Keratinocyte (primary cell): ENCODE measurements at regions not wholly inside any gene's neighbourhood (a gene's known extent, or its start where the extent isn't known, plus 50 kb on each side); places are given as distances from the start of the nearest gene placed in this dataset.

ENCODE experiments used
- CTCF ChIP-seq, 3 experiments: IDR thresholded peaks in 1 of 3; conservative IDR thresholded peaks in 1 of 3; optimal IDR thresholded peaks in 1 of 3; 2 replicates in 2 of 3; 3 replicates in 1 of 3; pipeline versions ENCODE3 to v1.5.1; 2011; ENCODE audit warnings: low read length in 3 of 3, mild to moderate bottlenecking in 3 of 3, moderate library complexity in 2 of 3, control low read depth in 1 of 3, inconsistent platforms in 1 of 3; ENCODE audit not compliant: insufficient read depth in 2 of 3; ENCODE audit errors: extremely low read depth in 1 of 3
- EZH2 ChIP-seq: IDR thresholded peaks from one replicate; pipeline ENCODE4 v1.6.1; 2012; ENCODE audit warnings: inconsistent platforms, mild to moderate bottlenecking, low read length, moderate library complexity

- TF ChIP-seq CTCF (optimal IDR thresholded peaks at IDR 0.05 in 1 of 3, IDR thresholded peaks at IDR 0.05 in 1 of 3, conservative IDR thresholded peaks at IDR 0.05 in 1 of 3; ENCODE audit: extremely low read depth in 1 of 3, insufficient read depth in 2 of 3, low read length in 3 of 3) (no peak), EZH2 (no peak)
Observed at GRCh38 chr11:64436000-64436399, 77.0 kb downstream of the RPS6KA4 start.
